ENCODE measurements at regions not wholly inside any gene's neighbourhood (a gene's known extent, or its start where the extent isn't known, plus 50 kb on each side); places are given as distances from the start of the nearest gene placed in this dataset.

DNA sequence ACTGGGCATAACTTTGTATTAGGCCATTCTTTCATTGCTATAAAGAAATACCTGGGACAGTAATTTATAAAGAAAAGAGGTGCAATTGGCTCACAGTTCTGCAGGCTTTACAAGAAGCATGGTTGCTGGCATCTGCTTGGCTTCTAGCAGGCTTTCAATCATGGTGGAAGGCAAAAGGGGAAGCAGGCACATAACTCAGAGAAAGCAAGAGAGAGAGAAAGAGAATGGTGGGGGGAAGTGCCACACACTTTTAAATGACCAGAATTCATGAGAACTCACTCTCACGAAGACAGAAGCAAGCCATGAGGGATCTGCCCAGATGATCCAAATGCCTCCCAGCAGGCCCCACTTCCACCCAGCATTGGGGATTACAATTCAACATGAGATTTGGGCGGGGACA lies 179.7 kb downstream of the SPRY2 start:
- ChIA-PET POLR2A (no interaction called here), CTCF (no interaction called here), RAD21 (ENCODE audit: low non-redundant PET in 1 of 2, low total read pairs in 2 of 2, uncharacterized antibody in 2 of 2, unreplicated experiment in 2 of 2) (no interaction called here)
- H2AFZ ChIP-seq (ENCODE audit: low read depth, low read length, poor library complexity, severe bottlenecking): no peak overlapping the region
- H3K4me2 ChIP-seq (ENCODE audit: low read length): no peak overlapping the region
- no peaks in the 10 kb centered on the region for H3K79me2 ChIP-seq (ENCODE audit: insufficient read depth, low read length)
- no peaks in the 10 kb centered on the region for H3K4me1 ChIP-seq (ENCODE audit: control insufficient read depth in 1 of 2, insufficient read depth in 2 of 2, low read length in 2 of 2)
- H3K27ac ChIP-seq (ENCODE audit: low read depth, low read length): no peak overlapping the region
- no peak for TF ChIP-seq SP1 (IDR thresholded peaks at IDR 0.05; ENCODE audit: low read depth)
- TF ChIP-seq, protein P1, sequence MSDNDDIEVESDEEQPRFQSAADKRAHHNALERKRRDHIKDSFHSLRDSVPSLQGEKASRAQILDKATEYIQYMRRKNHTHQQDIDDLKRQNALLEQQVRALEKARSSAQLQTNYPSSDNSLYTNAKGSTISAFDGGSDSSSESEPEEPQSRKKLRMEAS (IDR thresholded peaks at IDR 0.05): no peak
- TF ChIP-seq ZNF274 (IDR thresholded peaks at IDR 0.05; ENCODE audit: low read depth, low read length): no peak
- no peak for TF ChIP-seq EZH2phosphoT487 (IDR thresholded peaks at IDR 0.05; ENCODE audit: borderline replicate concordance)
- no peak for TF ChIP-seq RAD21 (IDR thresholded peaks at IDR 0.05; ENCODE audit: low read depth)
- BruUV-seq (replicated peaks): no TSS peak
- no peaks in the 10 kb centered on the region for H3K9me2 ChIP-seq (ENCODE audit: insufficient read depth)
- H3K4me3 ChIP-seq (replicated peaks in 1 of 2; ENCODE audit: low read depth in 1 of 2, low read length in 2 of 2): no peak overlapping the region
- H3K9ac ChIP-seq (ENCODE audit: low read length): no peak overlapping the region
- H4K20me1 ChIP-seq (ENCODE audit: insufficient read depth): no peaks in the 10 kb centered on the region; the same call in 1 of the 2 replicates
- H3K36me3 ChIP-seq (ENCODE audit: control insufficient read depth in 1 of 2, insufficient read depth in 2 of 2, low read length in 2 of 2): no peaks in the 10 kb centered on the region
- intact Hi-C loops (cut with micrococcal nuclease): no loop called here
- H3K9me3 ChIP-seq (ENCODE audit: control insufficient read depth in 1 of 2, insufficient read depth in 1 of 2, low read depth in 1 of 2, low read length in 2 of 2): no peaks in the 10 kb centered on the region
- ATAC-seq: no peak
- DNase-seq (ENCODE audit: low read depth, low spot score): no peak
- no peaks in the 10 kb centered on the region for H3K27me3 ChIP-seq (ENCODE audit: insufficient read depth, low read length)

DNA sequence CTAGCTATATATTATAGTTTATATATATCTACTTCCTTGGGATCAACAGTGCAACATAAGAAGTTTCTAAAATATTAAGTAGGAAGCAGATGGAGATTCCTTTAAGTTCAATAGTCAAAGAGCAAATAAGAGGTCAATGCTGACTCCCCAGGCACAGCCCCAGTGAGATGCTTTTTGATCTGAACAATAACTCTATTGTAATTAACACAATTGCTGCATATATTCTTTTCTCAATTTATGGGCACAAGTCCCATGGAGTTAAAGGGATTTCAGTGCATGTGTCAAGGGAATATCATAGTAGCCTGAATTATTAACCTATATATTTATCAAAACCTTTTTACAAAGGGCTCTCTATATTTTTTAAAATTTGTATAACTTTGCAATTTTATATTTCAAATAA lies 180.8 kb downstream of the SPRY2 start:
- RAD21 ChIA-PET (ENCODE audit: low non-redundant PET in 1 of 2, low total read pairs in 2 of 2, uncharacterized antibody in 2 of 2, unreplicated experiment in 2 of 2): no interaction called here
- Histone ChIP-seq H3K4me3 (replicated peaks in 1 of 2; ENCODE audit: low read depth in 1 of 2, low read length in 2 of 2) (no peak overlapping the region), H4K20me1 (ENCODE audit: insufficient read depth) (no peaks in the 10 kb centered on the region; the same call in 1 of the 2 replicates), H3K9me3 (ENCODE audit: control insufficient read depth in 1 of 2, insufficient read depth in 1 of 2, low read depth in 1 of 2, low read length in 2 of 2) (no peaks in the 10 kb centered on the region), H3K36me3 (ENCODE audit: control insufficient read depth in 1 of 2, insufficient read depth in 2 of 2, low read length in 2 of 2) (no peaks in the 10 kb centered on the region), H3K9ac (ENCODE audit: low read length) (no peak overlapping the region), H3K27ac (ENCODE audit: low read depth, low read length) (no peak overlapping the region), H3K27me3 (ENCODE audit: insufficient read depth, low read length) (no peaks in the 10 kb centered on the region), H3K4me2 (ENCODE audit: low read length) (no peak overlapping the region), H3K4me1 (ENCODE audit: control insufficient read depth in 1 of 2, insufficient read depth in 2 of 2, low read length in 2 of 2) (no peaks in the 10 kb centered on the region), H3K79me2 (ENCODE audit: insufficient read depth, low read length) (no peaks in the 10 kb centered on the region), H3K9me2 (ENCODE audit: insufficient read depth) (no peaks in the 10 kb centered on the region), H2AFZ (ENCODE audit: low read depth, low read length, poor library complexity, severe bottlenecking) (no peak overlapping the region)
- no TSS peak for BruUV-seq (replicated peaks)
- TF ChIP-seq TCF7L2 (IDR thresholded peaks at IDR 0.05; ENCODE audit: borderline replicate concordance, extremely low read depth, insufficient read depth, insufficient read length) (no peak), ZFX (IDR thresholded peaks at IDR 0.05) (no peak), SRF (IDR thresholded peaks at IDR 0.05; ENCODE audit: low read depth) (no peak), POLR2AphosphoS5 (IDR thresholded peaks at IDR 0.05; ENCODE audit: low read depth, low read length) (no peak), POLR2A (IDR thresholded peaks at IDR 0.05; ENCODE audit: borderline replicate concordance, extremely low read depth, insufficient read depth, insufficient read length) (no peak), CEBPB (IDR thresholded peaks at IDR 0.05; ENCODE audit: low read depth) (no peak), FOSL1 (IDR thresholded peaks at IDR 0.05; ENCODE audit: low read depth) (no peak), JUND (IDR thresholded peaks at IDR 0.05) (no peak), CBX3 (IDR thresholded peaks at IDR 0.05; ENCODE audit: low read depth) (no peak), ELF1 (IDR thresholded peaks at IDR 0.05; ENCODE audit: borderline replicate concordance, low read depth) (no peak)
- POLR2A ChIA-PET: no interaction called here
- CTCF ChIA-PET: no interaction called here
- no peak for ATAC-seq
- intact Hi-C loops (cut with micrococcal nuclease): no loop called here
- DNase-seq (ENCODE audit: low read depth, low spot score): no peak
